Fibroblast of pulmonary artery (primary cell): ENCODE measurements at regions not wholly inside any gene's neighbourhood (a gene's known extent, or its start where the extent isn't known, plus 50 kb on each side); places are given as distances from the start of the nearest gene placed in this dataset.
"Not testable (repeated sequence)": the region's sequence is repeated elsewhere in the genome, so short reads cannot be mapped to it uniquely, and the experiment has no call there.

ENCODE experiments used
- DNase-seq: peaks from one replicate; pipeline ENCODE4 v3.0.0-alpha.2; 2010; ENCODE audit warnings: low read depth
- H3K4me3 ChIP-seq: replicated peaks from 2 replicates; pipeline ENCODE4 v1.5.1; 2011; ENCODE audit warnings: low read depth, mild to moderate bottlenecking, control low read depth, low read length, moderate library complexity
- CTCF ChIP-seq: IDR thresholded peaks from 2 replicates; pipeline ENCODE4 v1.5.1; 2011; ENCODE audit warnings: mild to moderate bottlenecking, control low read depth, low read length, inconsistent platforms; ENCODE audit errors: missing control alignments

GRCh38 chr22:11561744-11562143 is 3966.2 kb upstream of the OR11H1 start:
- DNase-seq, H3K4me3 ChIP-seq: not testable (repeated sequence)

- not testable (repeated sequence) for DNase-seq, H3K4me3 ChIP-seq
These were observed 3959.0 kb upstream of the OR11H1 start for GRCh38 chr22:11568837-11569563.

- DNase-seq, H3K4me3 ChIP-seq: not testable (repeated sequence)
These were observed 3958.4 kb upstream of the OR11H1 start for GRCh38 chr22:11569564-11569940.

- H3K4me3 ChIP-seq, DNase-seq: not testable (repeated sequence)
These were observed 3954.8 kb upstream of the OR11H1 start for GRCh38 chr22:11573154-11573553.

- not testable (repeated sequence) for H3K4me3 ChIP-seq, DNase-seq
These were observed 3953.8 kb upstream of the OR11H1 start for GRCh38 chr22:11574231-11574630.

GRCh38 chr22:11574659-11575058 is 3953.3 kb upstream of the OR11H1 start:
- DNase-seq, H3K4me3 ChIP-seq: not testable (repeated sequence)

GRCh38 chr22:11576740-11577139 is 3951.3 kb upstream of the OR11H1 start:
- not testable (repeated sequence) for H3K4me3 ChIP-seq, DNase-seq

GRCh38 chr22:11578115-11578514 is 3949.9 kb upstream of the OR11H1 start:
- not testable (repeated sequence) for H3K4me3 ChIP-seq, DNase-seq

- not testable (repeated sequence) for DNase-seq, H3K4me3 ChIP-seq
These were observed 3949.4 kb upstream of the OR11H1 start for GRCh38 chr22:11578551-11578950.

- not testable (repeated sequence) for DNase-seq, H3K4me3 ChIP-seq
These were observed 3945.9 kb upstream of the OR11H1 start for GRCh38 chr22:11582048-11582447.

- not testable (repeated sequence) for DNase-seq, H3K4me3 ChIP-seq
These were observed 3943.8 kb upstream of the OR11H1 start for GRCh38 chr22:11584231-11584630.

GRCh38 chr22:11594552-11594951 is 3933.4 kb upstream of the OR11H1 start:
- not testable (repeated sequence) for DNase-seq, H3K4me3 ChIP-seq

GRCh38 chr22:11597666-11598358 is 3930.2 kb upstream of the OR11H1 start:
- H3K4me3 ChIP-seq, DNase-seq: not testable (repeated sequence)

- no peak for TF ChIP-seq CTCF
- no peak overlapping the region for H3K4me3 ChIP-seq
- no peak for DNase-seq
These were observed 3929.2 kb upstream of the OR11H1 start for GRCh38 chr22:11598492-11599440.

GRCh38 chr22:11599456-11599855 is 3928.5 kb upstream of the OR11H1 start:
- not testable (repeated sequence) for H3K4me3 ChIP-seq, DNase-seq

- DNase-seq, result not testable (repeated sequence)
These were observed 3927.8 kb upstream of the OR11H1 start for GRCh38 chr22:11600161-11600560.

More at GRCh38 chr22:11600161-11600560, 3927.8 kb upstream of the OR11H1 start:
- not testable (repeated sequence) for H3K4me3 ChIP-seq
